Activated CD8-positive, alpha-beta memory T cell treated with anti-CD3 and anti-CD28 coated beads for 48 hours (primary cell): ENCODE measurements at regions not wholly inside any gene's neighbourhood (a gene's known extent, or its start where the extent isn't known, plus 50 kb on each side); places are given as distances from the start of the nearest gene placed in this dataset.
A peak's percentile ranks its signal among the peaks of the same experiment; 100 is the strongest.

ENCODE experiments used
- DNase-seq, 3 experiments: peaks; one replicate each; pipeline ENCODE4 v3.0.0-alpha.2; 2020; ENCODE audit warnings: low read depth in 2 of 3, low spot score in 2 of 3

DNA sequence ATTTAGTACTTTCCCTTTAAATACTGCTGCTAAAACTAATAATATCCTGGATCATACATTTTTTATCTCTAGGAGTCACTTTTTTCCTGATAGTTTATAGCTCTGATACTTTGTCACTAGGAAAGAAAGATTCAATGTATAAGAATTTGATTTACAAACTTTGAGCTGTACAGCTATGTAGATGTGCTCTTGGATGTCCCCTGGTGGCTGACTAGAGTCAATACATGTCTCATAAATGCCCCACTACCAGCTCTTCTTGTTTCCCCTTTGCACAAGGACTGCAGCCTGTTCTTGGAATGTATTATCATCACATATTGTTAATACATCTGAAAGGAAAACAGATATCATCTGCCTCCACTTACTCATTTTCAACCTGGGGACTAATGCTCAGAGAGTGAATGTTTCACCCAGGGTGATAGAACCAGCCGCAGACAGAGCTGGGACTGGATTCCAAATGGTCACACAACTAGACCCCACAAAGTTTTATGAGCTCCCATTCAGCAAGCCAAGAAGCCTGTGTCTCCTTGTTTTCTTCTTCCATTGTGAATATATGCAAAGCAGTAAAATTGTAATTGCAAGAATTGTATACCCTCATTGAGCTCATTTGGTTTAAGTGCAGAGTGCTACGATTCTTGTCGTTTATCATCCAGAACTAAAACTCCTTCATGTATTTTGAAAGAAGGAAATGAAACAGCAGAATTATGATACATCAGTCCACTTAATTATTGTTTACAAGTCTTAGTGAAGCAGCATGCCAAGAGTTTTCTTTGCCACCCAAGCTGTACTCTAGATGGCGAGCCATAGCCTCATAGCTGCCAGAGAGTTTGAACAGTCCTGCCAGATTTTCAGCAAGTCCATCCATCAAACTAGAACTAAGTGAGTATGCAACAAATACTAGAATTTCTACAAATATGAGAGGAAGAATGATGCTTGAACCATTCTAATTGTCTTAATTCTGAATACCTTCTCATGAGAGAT is 261.6 kb upstream of the LMCD1 start:
- peak in 2 of 3 experiments; percentile 0 to 8 for DNase-seq

DNA sequence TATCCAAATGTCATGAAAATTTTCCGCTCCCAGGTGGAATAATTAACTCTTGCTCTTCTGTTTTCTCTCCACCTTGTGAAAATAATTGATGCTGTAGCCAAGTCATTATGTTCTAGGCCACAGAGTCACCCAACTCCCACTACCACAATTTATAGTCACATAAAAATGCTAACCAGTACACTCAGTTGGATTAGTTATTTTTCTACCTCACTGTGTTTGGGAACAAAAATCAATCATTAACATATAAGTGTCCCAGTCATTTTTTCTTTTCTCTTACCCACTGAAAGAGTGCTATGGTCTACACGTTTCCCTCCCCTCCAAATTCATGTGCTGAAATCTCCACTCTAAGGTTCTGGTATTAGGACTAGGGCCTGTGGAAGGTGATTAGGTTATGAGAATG is 255.6 kb upstream of the LMCD1 start:
- DNase-seq: no peak

DNA sequence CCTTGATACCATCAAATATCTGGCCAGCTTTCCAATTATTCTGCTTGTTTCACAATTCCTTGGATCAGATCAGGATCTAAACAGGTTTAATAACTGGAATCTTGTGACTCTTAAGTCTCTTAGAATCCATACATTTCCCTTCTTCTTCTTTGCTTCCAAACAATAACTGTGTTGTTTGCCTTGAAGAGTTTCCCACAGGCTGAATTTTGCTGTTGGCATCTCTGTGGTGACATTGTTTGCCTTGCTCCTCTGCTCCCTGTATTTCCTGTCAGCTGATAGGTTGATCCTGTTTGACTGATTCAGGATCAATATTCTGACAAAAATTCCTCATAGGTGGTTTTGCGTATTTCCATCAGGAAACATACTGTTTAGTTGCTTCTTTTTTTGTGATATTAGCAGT is 248.4 kb upstream of the LMCD1 start:
- DNase-seq: no peak

DNA sequence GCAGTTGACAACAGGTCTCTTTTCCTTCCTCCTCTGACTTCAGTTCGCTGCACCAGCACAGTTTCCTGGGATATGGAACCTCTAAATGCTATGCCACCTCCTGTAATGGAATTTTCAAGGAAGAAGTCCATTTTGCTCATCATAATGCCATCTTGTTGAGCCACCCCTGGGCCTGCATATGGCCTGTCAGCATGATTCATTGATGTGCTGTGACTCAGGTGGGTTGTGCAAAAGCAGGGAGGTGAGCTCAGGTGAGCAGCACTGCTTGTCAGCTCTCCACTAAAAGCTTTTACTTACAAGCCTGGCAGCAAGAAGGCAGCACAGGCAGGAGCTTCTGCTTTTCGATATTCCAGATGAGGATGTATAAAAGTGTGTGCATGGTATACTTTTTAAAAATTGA is 247.1 kb upstream of the LMCD1 start:
- DNase-seq: no peak

DNA sequence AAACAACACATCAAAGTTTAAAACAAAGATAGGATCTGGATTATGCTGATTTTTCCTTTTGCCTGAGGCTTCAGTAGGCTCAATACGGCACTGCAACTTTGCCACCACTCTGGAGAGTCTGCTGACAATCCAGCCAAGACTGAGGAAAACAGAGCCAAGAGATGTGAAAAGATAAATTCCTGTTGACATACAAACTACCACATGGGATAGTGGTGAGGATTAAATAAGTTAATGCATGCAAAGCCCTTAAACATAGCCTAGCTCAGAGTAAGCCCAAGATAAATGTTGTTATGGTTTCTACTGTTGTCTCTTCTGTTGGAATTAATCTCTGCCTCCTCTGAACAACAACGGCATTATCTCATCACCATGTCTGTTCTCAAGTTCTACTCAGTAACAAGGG is 245.9 kb upstream of the LMCD1 start:
- DNase-seq: no peak

DNA sequence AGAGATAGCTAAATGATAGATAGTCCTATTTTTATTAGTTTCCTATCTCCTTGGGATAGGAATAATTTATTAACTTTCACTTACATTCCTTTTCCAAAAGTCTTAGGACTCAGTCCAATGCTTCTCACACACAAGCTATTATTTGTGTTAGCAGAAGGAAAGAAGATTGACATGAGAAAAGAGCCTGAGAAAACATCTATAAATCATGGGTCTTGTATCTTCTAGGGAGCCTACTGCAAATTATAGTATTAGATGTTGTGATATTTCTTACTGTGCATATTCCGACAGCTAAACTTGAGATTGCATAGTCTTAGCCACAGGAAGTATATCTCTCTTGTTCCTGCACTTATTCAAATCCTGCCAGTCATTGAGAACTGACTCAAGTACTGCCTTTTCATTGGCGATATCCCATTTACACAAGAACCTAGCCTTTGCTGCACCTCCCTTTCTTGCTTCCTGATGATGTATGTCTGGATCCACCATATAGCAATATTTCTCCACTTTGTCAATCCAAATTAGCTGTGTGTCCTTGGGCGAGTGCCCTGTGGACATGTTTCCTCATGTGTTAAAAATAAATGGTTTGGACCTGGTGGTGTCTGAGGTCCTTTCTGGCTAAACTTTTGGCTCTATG is 245.1 kb upstream of the LMCD1 start:
- DNase-seq: no peak

DNA sequence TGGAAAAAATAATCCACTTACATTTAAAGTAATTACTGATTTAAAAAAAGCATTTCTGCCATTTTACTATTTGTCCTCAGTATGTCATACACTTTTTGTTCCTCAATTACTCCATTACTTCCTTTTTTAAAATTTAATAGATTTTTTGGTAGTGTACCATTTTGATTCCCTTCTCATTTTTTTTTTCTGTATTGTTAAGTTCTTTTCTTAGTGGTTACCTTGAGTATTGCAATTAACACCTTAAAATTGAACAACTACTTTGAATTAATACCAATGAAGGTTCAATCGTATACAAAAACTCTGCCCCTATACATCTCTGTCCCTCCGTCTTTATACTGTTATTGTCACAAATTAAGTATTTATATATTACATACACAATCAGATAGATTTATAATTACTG is 240.6 kb upstream of the LMCD1 start:
- no peak for DNase-seq

DNA sequence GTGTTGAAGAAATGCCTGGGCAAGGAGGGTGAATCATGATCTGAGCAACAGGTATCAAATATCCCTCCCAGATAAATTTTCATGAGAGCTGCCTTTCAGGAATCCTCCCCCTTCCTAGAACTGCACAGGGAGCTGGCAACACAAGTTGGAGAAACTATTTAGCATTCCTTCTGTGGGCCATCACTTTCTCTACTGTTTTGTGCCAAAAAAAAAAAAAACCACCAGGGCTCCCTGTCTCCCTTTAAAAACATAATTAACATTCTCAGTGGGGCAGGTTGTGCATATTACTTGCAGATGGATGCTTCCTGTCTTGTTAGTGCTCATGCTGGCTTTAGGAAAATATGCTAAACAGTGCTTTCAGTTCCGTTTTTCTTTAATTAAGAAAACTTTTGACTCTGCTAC is 234.9 kb upstream of the LMCD1 start:
- no peak for DNase-seq

DNA sequence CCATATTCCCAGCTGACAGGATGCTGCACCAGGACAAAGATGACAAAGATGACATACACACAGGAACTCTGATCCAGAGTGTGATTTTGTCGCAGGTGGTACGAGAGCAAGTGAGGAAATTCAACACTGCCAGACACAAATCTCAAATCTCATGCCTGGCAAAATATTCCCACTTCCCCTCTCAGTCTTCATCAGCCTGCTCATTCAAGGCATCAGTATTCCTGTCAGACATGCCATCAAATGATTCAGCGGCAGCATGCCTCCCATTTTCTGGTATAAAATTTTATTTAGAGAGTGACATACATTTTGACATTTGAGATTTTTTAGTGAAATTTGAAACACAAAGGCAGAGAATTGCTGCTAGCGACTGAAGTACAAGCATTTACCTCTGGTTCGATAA is 228.1 kb upstream of the LMCD1 start:
- DNase-seq: no peak

DNA sequence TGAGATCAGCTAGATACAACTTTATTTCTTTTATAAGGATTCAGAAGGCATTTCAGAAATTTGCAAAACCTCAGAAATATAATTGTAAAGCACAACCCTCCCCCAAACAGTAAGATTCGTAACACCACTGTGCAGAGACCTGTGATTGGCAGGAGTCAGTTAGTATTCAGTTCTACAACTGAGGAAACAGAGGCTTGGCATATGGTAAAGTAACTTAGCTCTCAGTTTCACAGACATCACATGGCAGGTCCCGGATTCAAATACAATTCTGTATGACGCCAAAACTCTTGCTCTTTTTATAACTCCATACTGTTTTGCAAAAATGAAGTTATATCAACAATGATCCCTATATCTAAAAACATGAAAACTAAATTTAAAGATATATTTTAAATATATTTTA is 225.6 kb upstream of the LMCD1 start:
- no peak for DNase-seq

DNA sequence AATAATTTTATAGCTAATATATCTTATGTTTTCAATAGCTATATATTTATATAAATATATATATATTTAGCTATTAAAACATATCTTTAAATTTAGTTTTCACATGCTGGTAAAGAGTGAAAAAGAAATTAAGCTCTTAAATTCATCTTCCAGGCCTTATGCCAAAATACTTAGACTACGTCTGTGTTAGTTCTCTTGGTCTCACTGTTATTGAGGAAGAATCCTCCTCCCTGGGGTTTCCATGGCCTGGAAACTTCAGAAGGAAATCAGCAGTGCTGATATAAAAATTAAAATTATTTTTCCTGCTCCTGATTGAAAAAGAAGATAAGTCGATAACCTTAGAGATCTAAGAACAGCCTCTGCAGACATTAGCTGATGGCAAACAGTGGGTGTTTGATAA is 225.1 kb upstream of the LMCD1 start:
- DNase-seq: no peak

DNA sequence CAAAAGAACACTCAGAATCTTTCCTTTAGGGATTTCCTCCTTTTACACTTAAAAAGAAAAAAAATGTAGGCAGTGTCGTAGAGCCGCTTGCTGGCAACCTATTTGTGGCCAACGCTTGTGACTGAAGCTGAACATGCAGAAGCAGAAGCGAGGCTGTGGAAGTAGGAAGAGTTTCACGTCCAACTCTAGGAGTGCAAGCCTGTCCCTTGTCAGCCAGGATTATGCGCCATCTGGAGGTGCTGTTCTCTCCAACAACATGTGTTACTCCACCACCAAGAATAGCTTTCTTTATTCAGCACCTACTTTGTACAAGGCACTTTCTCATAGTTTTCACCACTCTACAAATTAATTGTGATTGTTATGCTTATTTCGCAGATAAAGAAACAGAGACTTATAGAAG is 223.2 kb upstream of the LMCD1 start:
- no peak for DNase-seq

DNA sequence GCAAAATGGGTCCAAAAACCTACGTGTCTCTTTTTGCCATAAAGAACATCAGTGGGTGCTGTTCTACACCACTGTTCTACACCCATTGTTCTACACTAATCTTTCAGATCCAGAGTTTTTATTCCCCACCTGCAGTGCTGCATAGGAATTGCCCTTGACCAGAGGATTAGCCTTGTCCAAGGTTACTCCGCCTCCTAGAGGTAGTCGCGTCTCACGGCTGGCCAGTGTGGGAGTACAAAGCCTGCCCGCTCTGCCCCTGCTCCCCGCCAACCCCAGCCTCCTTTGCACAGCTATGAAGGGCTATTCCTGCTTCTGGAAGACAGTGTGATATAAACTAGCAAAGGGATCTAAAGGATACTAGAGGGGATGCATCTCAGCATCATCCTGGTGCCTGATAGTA is 222.1 kb upstream of the LMCD1 start:
- DNase-seq: no peak

DNA sequence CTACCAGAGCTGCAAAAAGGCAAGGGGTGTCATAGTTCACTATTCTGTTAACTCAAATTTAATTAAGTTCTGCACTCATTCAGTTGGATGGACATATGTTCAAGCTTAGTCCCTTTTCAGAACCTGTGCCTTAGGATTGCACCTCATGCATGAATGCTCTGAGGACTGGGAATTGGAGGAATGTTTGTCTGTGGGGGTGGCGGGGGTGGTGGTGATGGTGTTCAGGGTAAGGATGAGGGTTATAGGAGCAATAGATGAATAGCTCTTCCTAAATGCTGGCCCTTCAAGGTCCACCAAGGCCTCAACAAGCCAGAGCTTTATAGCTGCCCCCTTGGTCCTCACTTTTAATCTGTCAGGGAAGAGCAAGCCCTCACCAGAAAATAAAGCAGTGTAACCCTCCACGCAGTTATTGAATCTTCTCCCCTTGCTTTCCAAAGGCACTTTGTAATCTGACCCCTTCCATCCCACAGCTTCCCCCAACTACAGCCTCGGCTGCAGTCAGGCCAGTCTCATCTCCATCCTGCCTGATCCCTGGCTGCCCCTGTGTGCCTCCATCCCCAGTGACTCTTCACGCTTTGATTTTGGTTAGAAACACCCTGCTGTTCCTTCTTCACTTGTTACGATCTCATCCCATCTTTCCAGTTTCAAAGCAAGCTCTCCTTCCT is 221.6 kb upstream of the LMCD1 start:
- DNase-seq: no peak

DNA sequence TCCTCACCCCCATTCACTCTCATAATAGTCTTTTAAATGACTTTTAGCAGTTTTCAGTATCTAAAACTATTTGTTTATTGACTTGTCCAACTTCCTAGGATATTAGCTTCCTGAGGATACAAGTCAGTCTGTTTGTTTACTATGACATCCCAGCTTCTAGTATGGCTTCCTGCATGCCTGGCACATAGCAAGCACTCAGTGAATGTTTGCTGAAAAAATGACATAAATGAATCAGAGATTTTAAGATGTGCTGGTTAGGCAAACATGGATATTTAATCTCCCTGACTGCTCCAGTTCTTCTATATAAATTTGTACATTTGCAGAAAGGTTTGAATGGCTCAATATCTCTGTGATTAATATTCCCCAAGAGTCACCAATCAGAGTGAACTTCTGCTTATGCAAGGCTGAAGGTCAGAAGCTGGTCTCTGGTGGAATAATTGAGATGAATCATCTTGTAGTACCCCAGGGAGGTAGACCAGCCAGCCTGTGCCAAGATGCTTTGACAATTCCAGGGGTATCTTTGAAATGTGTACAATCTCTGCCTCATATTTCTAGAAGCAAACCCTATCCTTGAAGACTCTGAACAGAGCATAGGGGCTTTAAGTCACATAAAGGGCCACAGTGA is 219.0 kb upstream of the LMCD1 start:
- no peak for DNase-seq

DNA sequence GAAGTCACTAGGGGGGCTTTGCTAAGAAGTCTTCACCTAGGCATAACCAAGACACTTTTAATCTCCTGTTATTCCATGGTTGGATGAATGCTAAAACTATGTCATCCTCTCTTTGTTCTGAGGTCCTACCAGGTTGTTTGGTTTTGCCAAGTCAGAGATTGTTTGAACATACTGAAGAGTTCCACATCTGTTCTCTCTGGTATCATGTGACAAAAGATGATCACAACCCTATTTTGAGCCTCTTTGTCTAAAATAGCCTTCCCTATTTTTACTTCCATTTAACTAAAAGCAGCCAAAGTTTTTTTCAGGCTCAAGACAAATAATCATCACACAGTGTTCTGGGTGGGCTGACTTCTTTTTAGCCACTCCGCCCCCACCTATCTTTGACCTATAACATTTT is 218.4 kb upstream of the LMCD1 start:
- DNase-seq: no peak

DNA sequence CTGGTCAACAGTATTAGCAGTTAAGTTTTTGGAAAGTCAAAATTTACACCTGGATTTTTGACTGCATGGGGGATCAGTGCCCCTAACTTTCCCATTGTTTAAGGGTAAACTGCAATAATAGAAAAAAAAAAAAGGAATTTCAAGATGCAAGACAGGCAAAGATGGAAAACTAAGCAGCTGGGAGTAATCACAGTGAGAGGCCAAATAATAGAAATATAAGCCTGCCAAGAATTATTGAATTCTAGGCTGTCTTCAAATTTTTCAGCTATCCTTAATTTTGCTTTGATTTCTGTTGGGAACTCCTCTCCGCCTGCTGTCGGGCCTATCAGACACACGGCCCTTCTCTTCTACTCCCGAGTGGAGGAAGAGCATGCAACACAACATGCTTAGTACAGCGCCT is 215.5 kb upstream of the LMCD1 start:
- DNase-seq: no peak

DNA sequence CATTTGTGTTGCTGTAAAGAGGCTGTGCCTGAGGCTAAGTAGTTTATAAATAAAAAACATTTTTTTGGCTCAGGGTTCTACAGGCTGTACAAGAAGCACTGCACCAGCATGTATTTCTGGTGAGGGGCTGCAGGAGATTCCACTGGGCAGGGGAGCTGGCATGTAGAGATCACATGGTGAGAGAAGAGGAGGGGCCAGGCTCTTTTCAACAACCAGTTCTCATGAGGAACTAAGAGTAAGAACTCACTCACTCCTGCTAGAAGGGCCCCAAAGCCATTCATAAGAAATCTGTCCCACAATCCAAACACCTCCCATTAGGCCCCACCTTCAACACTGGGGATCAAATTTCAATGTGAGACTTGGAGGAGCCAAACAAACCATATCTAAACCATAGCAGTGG is 214.9 kb upstream of the LMCD1 start:
- no peak for DNase-seq

DNA sequence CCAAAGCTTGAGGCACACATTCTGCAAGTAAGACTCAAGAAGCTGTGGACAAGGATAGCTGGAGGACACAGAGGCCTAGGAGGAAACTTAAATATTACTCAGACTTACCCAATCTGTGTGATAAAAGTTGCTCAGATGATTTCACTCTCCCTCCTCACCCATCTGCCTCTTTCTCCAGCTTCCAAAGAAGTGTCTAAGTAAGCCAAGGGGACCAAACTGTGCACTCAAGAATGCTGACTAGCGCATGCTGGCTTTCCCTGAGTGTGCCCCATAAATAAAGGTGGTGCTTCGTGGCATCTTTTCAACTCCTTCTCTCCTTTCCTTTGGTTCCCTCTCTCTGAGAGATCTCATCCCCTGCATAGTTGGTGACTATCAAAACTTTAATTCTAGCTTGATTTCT is 211.0 kb upstream of the LMCD1 start:
- no peak for DNase-seq

DNA sequence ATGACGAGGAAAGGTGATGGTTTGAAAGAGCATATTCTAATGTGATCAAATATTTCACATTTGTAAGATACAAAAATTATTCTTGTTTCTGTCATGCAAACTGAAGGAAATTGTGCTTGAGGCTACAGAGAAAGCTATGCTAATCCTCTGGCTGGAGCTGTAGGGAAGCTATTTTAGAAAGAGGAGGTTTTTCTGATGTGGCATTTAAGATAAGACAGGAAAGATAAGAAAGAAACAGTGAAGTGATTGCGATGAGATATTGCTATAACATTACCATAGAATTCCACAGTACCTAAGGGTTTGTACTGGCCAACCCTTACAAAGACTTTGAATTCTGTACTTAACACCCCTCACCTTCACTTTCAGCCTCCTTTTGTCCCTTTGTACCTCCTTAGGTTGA is 205.2 kb upstream of the LMCD1 start:
- DNase-seq: no peak

DNA sequence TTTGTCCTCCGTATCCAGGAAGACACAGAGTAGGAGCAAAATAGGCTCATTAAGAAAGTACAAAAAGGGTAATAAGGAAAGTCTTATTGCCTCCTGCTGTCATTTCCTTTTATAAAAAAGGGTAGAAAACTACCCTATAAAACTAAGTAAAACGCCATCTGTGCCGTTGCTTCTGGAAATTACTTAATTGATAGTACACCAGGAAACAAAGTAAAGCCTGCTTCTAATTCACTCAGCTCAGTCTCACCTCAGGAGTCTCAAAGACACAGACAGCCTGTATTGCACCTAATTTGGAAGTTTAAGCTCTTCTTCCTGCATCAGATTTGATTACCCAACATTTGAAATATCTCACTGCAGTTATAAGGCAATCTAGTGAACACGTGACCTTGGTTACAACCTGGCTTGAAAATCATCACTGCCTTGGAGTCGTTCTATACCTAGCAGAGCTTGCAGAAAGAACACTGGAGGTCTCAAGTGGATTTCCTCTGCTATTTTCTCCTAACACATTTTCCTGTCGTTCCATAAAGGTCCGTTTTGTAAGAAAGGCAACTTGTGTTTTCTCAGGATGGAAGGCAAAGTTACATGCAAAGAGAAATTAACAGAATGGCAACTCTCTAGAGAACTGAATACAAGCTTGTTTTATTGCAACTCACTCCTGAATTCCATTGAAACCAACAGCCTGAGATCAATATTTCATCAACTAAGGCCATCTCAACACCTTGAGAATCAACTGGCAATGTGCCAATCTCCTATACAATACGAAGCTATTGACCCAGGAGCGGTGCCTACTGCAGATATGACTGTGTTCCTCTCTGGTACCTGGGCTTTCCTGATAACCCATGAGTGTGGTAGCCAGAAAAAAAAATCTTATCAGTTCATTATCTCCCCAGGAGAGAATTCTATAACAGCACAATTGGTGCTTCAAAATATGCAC is 203.3 kb upstream of the LMCD1 start:
- DNase-seq: no peak
